SK-N-MC (cell line): ENCODE measurements at regions not wholly inside any gene's neighbourhood (a gene's known extent, or its start where the extent isn't known, plus 50 kb on each side); places are given as distances from the start of the nearest gene placed in this dataset.

Experiments
- EZH2 ChIP-seq: fragments of 200-600 bp; sonication (generic); IDR thresholded peaks from one replicate; pipeline ENCODE4 v1.6.1; 2017; ENCODE audit warnings: antibody characterized with exemption
- POLR2AphosphoS5 ChIP-seq: IDR thresholded peaks from 2 replicates; pipeline ENCODE4 v1.6.1; 2012; ENCODE audit warnings: mild to moderate bottlenecking, low read depth, low read length, borderline replicate concordance

DNA sequence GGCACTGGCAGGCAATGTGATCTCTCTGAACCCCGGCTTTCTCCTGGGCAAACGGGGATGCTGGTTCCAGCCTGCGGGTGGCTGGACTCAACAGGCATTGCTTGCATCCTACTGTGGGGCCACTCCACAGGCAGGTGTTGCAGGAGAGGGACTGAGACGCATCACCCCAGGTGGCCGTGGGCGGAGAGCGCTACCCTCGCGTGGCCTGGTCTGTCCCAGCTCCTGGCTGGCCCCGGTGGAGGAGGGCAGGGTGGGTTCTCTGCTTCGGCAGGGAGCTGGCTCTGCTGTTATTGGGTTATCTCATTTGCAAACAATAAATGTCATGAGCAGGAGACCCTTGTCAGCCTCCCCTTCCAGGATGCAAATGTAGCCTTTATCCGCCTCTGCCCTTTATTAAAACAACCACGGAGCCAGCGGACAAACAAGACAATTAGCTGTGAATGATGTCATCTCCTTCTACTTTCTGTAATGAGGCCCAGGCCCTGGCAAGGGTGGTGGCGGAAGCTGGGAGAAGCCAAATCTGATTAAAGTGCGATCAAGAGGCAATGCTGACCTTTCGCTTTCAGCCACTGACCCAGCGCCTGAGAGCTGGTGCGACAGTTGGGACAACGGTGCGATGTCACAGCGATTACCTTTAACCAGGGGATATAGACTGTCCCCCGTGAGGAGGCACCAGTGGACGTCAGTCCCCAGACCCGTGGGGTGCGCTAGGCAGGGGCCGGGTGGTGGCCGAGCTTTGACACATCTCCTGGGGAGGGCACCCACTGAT, 161.8 kb downstream of the KIF26A start:
- TF ChIP-seq EZH2 (no peak), POLR2AphosphoS5 (no peak)
